GM19043 (cell line): ENCODE measurements at regions not wholly inside any gene's neighbourhood (a gene's known extent, or its start where the extent isn't known, plus 50 kb on each side); places are given as distances from the start of the nearest gene placed in this dataset.

Experiments
- ATAC-seq: cut with Tn5 transposase; IDR thresholded peaks from one replicate; pipeline ENCODE4 v1.9.1; 2021; ENCODE audit warnings: low read depth; ENCODE audit not compliant: unreplicated experiment

DNA sequence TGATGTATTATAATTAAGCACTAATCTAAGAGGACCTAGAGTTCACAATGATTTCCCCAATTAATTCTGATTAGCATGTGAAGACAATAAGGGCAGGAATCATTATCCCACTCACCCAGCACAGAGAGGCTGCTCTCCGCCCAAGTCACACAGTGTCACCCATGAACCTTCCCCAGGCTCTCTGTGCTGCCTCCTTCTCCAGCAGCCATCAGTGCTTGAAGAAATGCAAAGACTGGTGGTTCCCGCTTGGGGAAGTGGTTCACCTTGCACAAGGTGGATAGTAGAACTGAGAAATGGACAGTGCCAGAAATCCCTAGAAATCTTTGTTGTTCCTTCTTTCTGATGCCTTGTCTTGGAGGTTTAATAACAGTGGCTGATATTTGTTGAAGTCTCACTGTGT, 401.3 kb downstream of the QKI start:
- ATAC-seq: no peak

DNA sequence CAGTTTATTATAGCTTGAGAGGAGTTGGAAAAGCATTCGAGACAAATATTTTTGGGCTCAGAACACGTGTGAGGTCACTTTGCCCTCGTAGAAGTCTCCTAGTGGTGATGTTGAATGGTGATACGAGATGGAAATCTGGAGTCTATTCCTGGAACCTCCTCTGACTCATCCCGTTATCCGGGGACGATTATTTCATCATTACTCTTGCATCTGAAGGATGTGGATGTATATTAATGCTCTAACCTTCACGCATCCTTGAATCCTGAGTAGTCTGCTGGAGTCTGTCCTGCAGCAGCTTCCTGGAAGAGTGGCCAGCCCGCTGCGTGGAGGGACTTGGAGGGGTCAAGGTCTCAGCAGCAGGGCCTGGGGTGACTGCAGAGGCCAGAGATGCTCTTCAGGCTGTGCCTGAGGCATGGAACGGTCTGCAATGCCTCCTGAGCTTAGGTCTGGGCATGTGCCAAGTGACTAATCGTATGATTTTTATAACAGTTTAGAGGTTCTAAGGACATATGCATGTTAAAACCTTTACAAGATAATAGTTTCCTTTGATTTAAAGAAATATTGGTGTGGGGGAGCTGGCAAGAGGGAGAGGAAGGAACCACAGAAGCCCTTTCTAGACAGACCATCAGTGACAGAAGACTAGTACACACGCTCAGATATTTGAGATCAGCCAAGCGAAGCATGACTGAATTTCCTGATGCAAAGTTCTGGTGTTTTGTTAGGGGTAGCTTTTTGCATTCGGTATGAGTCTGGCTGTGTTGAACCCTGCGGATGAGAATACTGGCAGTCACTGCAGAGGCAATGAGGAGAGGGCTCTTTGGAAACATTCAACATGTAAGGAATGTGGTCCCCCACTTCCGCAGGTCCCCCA, 400.2 kb downstream of the QKI start:
- ATAC-seq: no peak

DNA sequence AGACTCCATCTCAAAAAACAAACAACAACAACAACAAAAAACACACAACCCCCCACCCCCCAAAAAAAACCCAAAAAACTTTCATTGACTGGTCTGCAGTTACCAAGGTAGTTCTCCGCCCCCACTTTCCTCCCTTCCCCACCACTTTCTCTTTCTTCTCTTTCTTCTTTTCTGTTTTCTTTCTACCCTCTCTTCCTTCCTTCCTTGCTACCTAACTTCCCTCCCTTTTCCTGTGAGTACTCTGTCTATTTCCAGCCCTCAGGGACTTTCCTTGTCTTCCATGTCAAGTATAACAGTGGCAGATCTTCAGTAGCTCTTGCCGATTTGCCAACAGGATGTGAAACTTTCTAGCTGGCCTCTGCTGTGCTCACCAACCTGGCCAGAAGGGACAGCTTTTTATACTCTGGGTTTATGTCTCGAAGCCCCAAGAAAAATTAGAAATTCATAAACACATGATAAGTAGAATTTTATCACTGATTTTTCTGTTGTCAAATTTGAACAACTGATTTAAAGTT, 399.5 kb downstream of the QKI start:
- no peak for ATAC-seq

- ATAC-seq: no peak
Measured at GRCh38 chr6:163811317-163811716, 396.8 kb downstream of the QKI start.

- ATAC-seq: no peak
Measured at GRCh38 chr6:163809364-163809763, 394.8 kb downstream of the QKI start.

DNA sequence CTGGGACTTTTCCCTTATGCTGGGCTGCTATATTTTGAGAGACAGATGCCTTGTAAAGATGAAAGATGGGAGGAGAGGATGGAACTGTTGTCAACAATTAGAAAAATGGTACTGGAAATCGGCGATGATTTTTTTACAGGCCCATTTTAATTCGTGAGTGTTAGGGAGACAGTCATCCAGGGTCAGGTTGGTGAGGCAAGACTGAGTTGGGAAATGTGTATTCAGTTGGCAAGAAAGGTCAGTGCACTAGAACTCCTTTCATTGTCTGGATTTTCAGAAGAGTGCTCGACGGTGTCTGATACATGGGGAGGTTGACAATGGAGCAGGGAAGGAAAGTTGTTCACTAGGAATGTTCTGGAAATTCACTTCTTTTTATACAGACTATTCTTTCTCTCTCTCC, 394.4 kb downstream of the QKI start:
- no peak for ATAC-seq

GRCh38 chr6:163808231-163808630, 393.7 kb downstream of the QKI start:
- no peak for ATAC-seq

DNA sequence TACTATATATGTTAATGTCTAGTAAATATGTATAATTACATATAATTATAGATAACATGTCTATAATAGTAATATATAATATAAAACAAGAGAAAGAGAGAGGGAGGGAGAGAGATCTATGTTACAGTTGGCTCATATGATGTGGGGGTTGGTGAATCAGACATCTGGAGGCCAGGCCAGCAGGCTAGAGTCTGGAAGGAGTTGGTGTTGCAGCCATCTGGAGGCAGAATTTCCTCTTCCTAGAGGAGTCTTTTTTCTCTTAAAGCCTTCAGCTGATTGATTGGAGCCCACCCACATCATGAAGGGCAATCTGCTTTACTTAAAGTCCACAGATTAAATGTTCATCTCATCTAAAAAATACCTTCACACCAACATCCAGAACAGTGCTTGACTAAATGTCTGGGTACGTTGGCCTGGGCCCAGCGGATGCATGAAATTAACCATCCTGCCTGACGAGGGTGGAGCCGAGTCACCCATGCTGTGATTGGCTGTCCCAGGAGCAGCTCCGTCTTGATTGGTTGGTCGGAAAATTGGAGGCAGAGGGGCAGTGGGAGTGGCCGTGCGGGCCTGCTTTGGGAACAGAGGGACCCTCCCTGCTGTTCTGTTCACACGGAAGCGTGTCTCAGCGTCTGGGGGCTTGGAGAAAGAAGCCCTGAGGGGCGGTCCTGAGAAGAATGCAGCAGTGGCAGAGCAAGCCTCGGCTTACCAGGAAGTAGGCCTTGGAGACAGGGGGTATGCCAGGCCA, 392.4 kb downstream of the QKI start:
- ATAC-seq: no peak

DNA sequence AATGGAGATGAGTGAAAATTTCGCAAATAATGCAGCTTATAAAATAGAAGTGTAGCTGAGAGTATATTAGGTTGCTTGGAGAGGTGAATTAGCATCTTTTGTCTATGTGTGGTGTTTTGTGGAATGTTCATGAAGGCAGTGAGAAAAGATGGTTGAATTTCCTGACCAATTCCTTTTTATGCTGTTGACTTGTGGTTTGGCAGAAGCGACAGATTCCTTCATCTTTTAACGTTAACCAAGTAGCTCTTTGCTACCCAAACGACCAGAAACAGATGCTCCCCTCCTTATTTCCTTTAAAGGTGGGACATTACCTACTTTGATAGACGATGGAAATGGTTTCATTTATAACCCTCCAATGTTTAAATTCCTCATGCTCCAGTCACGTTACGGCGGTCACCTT, 390.5 kb downstream of the QKI start:
- no peak for ATAC-seq

DNA sequence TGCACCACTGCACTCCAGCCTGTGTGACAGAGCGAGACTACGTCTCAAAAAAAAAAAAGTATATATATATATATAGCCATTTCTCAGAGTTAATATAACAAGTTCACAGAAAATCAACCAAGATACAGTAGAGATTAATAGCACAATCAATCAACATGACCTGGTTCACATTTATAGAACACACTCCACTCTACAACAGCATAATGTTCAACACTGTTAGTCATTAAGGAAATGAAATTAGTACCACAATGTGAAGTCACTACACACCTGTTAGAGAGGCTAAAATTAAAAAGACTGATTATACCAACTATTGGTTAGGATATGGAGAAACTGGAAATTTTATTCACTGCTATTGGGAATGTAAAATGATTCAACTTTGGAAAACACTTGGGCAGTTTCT, 387.7 kb downstream of the QKI start:
- ATAC-seq: no peak

DNA sequence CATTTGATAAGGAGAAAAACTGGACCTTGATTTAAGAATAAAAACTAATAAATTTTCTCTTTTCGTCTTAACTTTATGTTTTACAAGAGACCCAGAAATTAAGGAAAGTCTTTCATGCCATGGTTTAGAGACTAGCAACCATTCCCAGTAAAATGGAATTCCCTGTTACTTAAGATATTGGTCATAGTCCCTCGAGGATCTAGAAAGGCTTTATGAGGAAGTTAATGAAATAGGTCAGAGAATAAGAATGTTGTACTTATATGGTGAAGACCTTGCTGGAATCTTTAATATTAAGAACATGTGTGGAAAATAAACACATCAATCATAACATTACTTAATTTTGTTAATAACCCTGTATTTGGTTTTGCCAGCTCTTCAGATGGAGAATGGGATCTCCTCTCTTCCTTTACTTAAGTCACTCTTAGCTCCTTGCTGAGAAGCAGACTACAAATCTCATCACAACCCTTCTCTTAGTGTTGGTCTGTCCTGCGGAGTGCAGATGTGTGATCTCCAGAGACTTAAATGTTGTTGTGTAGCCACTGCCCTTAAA, 382.9 kb downstream of the QKI start:
- no peak for ATAC-seq

DNA sequence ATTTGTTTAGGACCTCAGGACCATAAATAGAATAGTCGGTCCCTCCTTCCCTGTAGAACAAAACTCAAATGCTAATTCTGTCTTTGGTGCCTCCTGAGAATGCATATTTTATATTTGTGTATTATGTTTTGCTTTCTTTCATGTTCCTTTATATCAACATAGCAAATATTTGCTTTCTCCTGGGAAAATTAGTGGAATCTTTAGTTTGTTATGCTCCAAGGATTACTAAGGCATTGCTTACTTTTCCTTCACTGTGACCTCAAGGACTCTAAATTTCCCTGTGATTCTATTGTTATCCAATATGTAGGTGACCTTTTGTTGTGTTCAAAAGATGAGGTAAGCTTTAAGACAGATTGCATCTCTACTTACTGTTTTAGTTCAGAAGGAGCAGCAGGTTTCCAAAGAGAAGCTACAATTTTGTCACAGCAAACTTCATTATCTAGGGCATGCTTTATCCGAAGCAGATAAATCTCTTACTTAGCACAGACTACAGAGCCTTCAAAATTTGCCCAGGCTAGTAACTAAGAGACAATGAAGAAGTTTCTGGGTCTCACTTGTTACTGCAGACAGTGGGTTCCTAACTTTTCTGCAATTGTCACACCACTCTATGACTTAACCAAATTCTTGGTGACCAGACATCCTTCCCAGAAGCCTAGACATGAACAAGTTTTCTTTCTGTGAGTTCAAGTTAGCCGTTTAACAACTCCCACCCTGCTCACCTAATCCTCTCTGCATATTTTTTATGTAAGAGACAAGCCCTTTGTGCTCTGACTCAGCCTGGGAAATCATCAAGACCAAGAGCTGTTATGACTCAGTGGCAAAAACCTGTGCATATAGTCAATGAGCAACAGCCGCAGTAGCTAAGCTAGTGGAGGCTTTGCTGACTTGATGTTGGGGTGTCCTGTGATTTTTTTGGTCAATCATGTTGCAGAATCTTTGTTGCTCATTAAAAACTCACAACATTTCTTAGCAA, 378.8 kb downstream of the QKI start:
- peak; percentile 82 for ATAC-seq

DNA sequence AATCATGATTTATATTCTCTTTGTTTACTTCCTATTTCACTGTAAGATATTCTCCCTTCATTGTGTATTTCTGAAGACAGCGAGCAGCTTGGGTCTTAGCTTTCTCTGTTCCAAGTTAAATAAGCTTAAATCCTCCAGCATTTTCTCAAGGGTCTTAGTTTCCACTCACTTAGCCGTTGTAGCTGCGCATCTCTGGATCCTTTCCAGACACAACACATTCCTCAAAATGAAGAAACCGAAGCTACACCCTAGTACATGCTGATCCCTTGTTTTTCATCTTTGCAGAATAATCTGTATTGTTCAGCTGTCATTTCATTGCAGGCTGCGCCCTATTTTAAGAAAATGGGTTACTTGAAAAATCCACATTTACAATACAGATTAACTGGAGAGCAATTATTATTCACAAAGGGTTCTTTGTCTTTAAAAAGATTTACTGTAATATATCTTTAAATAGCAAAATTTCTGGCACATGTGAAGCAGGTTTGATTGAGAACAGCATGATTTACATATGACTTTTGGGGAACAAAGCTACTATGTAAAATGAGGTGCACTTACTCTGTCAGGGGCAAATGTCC, 375.8 kb downstream of the QKI start:
- ATAC-seq: no peak

DNA sequence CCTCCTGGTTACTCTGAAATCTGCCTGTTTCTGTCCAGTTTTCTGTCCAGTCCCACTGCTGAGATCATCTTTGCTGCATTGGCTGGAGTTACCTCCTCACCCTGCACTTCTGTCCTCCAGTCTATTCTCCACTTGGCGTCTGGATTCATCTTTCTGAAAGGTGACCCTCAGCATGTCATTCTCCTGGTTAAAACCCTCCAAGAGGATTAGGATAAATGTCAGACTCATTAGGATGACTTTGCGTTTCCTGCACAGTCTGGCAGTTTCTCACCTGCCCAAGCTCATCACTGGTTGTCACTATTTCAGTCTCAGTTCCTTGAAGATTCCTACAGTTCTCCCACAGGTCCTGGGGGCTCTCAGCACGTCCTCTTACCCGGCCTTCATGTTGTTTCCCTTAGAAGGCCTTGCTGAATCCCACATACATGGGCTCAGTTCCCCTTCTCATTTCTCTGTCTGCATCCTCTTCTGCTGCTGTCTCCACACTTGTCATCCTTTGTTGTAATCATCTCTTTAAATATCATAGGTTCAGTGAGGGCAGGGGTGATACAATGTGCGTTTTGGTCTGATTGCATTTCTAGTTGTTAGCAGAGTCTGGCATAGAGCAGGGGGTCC, 374.8 kb downstream of the QKI start:
- ATAC-seq: no peak

DNA sequence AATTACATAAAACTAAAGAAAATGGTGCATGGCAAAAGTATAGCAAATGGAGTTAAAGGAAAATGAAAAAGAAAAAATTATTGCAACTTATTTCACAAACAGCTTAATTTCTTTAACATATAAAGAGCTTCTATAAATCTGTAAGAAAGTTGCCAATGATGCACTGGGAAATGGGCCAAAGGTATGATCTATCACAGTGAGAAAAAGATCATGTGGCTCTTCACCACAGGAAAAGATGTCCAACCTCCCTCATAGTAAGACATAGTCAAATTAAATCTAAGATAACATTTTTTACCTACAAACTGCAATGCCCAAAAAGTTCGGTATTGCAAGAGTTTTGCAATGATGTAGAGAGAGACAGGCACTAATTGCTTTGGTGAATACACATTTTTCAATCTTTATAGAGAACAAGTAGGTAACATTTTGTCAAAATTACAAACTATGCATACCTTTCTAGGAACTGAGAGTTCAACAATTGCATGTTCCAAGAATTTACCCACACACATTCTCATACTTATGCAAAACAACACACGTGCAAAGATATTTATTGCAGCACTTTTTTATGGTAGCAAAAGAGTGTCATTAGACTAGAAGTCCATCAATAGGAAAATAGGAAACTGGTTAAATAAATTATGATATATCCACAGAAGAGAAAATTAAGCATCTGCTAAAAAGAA, 372.6 kb downstream of the QKI start:
- no peak for ATAC-seq

DNA sequence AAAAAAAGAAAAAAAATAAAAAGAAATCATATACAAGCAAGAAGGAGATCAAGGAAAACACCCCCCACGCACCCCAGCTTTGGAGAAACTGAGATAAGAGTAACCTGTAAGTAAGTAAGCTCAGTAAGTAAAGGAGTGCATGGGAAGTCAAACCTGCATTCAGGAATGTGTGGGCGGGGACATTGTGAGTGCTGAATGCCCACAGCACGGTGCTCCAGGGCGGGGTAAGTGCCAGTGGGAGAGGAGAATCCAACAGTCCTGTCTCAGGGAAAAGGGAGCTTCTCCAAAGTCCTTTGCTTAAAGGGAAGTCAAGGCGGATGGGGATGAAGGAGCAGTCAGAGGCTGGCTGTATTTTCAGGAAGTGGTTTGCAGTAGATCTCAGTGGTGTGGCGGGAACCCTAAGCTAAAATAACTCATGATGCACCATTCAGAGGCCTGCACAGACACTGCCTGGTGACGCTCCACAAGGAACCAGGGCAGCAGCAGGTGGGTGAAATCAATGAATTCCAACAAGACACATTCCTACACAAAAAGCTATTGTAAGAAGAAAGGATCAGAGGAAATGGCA, 368.0 kb downstream of the QKI start:
- ATAC-seq: peak; percentile 83

- no peak for ATAC-seq
Measured at GRCh38 chr6:163780994-163781393, 366.5 kb downstream of the QKI start.

DNA sequence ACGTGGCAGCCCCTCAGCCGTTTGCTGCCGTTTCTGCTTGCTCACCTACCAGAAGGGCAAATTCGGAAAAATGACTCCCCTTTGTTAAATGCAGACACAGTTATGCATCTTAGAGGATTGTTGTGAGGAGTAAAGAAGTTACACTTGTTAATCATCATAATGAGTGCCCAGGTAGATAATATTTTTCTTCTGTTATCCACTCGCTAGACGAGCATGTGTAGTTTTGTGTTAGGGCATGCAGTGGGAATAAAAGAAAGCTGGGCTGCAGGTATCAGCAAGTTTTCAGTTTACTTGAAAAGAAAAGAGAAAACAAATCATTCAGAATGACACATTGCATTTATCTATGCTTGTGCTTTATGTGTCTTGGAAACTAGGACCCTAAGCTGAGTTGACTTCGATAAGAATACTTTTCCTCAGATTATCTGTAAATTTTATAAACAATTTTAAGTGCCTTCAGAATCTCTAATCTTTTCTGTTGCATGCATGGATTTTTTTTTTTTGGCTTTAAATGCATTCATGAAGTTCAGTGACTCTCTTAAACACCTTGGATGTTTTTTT, 365.3 kb downstream of the QKI start:
- no peak for ATAC-seq
